Progenitor cell of endocrine pancreas (in vitro differentiated cells): ENCODE measurements at regions not wholly inside any gene's neighbourhood (a gene's known extent, or its start where the extent isn't known, plus 50 kb on each side); places are given as distances from the start of the nearest gene placed in this dataset.

Source experiments
- DNase-seq: peaks from one replicate; pipeline ENCODE4 v3.0.0; 2021; ENCODE audit warnings: low spot score; ENCODE audit not compliant: unreplicated experiment
- H3K27ac Mint-ChIP-seq: 2 replicates; pipeline ENCODE4 v1.8.0; 2021; ENCODE audit warnings: mild to moderate bottlenecking, moderate library complexity, mixed read lengths
- H3K27me3 Mint-ChIP-seq: 2 replicates; pipeline ENCODE4 v1.8.0; 2021; ENCODE audit warnings: mixed read lengths
- H3K36me3 Mint-ChIP-seq: 2 replicates; pipeline ENCODE4 v1.8.0; 2022; ENCODE audit warnings: mixed read lengths; ENCODE audit not compliant: insufficient read depth
- H3K4me1 Mint-ChIP-seq: 2 replicates; pipeline ENCODE4 v1.8.0; 2021; ENCODE audit warnings: low read depth, mixed read lengths
- H3K4me3 Mint-ChIP-seq: 2 replicates; pipeline ENCODE4 v1.8.0; 2021; ENCODE audit warnings: low read depth, mild to moderate bottlenecking, moderate library complexity, mixed read lengths
- H3K9me3 Mint-ChIP-seq: 2 replicates; pipeline ENCODE4 v1.8.0; 2021; ENCODE audit warnings: low read depth, mixed read lengths
- CTCF ChIP-seq: fragments of 200-600 bp; sonication (generic); IDR thresholded peaks from one replicate; pipeline ENCODE4 v1.5.0; 2021; ENCODE audit warnings: antibody characterized with exemption, mild to moderate bottlenecking; ENCODE audit not compliant: unreplicated experiment

GRCh38 chr6:128632131-128632530, 111.7 kb upstream of the PTPRK start:
- DNase-seq: no peak
- Mint-ChIP-seq H3K4me1 (no peaks in the 10 kb centered on the region), H3K27me3 (no peaks in the 10 kb centered on the region), H3K27ac (no peak overlapping the region), H3K9me3 (no peaks in the 10 kb centered on the region), H3K36me3 (no peaks in the 10 kb centered on the region), H3K4me3 (no peak overlapping the region)
- no peak for TF ChIP-seq CTCF

- no peak for TF ChIP-seq CTCF
- Mint-ChIP-seq H3K4me3 (no peak overlapping the region), H3K27me3 (no peaks in the 10 kb centered on the region), H3K4me1 (no peaks in the 10 kb centered on the region), H3K36me3 (no peaks in the 10 kb centered on the region), H3K9me3 (no peaks in the 10 kb centered on the region), H3K27ac (no peak overlapping the region)
- no peak for DNase-seq
These were observed 110.6 kb upstream of the PTPRK start for GRCh38 chr6:128631031-128631430.

GRCh38 chr6:128630213-128630612, 109.8 kb upstream of the PTPRK start:
- Mint-ChIP-seq H3K36me3 (no peaks in the 10 kb centered on the region), H3K9me3 (no peaks in the 10 kb centered on the region), H3K4me1 (no peaks in the 10 kb centered on the region), H3K4me3 (no peak overlapping the region), H3K27ac (no peak overlapping the region), H3K27me3 (no peaks in the 10 kb centered on the region)
- no peak for DNase-seq
- TF ChIP-seq CTCF: no peak

GRCh38 chr6:128617285-128617684, 96.9 kb upstream of the PTPRK start:
- Mint-ChIP-seq H3K4me1 (peaks cover 1% of the 10 kb centered on the region), H3K27ac (no peak overlapping the region), H3K4me3 (no peak overlapping the region), H3K27me3 (no peaks in the 10 kb centered on the region), H3K36me3 (no peaks in the 10 kb centered on the region), H3K9me3 (peaks cover 14% of the 10 kb centered on the region)
- TF ChIP-seq CTCF: no peak
- no peak for DNase-seq

GRCh38 chr6:128616342-128616741, 95.9 kb upstream of the PTPRK start:
- no peak for DNase-seq
- no peak for TF ChIP-seq CTCF
- Mint-ChIP-seq H3K4me1 (peaks cover 1% of the 10 kb centered on the region), H3K4me3 (no peak overlapping the region), H3K36me3 (no peaks in the 10 kb centered on the region), H3K27ac (no peak overlapping the region), H3K9me3 (peaks cover 14% of the 10 kb centered on the region), H3K27me3 (no peaks in the 10 kb centered on the region)
